Liver (tissue), 8 donors: ENCODE measurements at regions not wholly inside any gene's neighbourhood (a gene's known extent, or its start where the extent isn't known, plus 50 kb on each side); places are given as distances from the start of the nearest gene placed in this dataset.

ENCODE experiments used
- DNase-seq: peaks from one replicate; pipeline ENCODE4 v3.0.0-alpha.2; 2017; ENCODE audit warnings: low spot score
- H3K27ac ChIP-seq, 2 donors: one replicate each; pipeline ENCODE4 v1.7.0; 2013; ENCODE audit warnings: inconsistent platforms in 2 of 2, low read length in 2 of 2, control low read depth in 1 of 2, low read depth in 1 of 2, mild to moderate bottlenecking in 1 of 2
- H3K27me3 ChIP-seq, 4 donors: one replicate each; pipeline versions ENCODE4 v1.6.1 to v1.7.0; 2013; ENCODE audit warnings: low read length in 3 of 4, inconsistent platforms in 1 of 4, mild to moderate bottlenecking in 1 of 4, moderate library complexity in 1 of 4; ENCODE audit not compliant: control insufficient read depth in 4 of 4, insufficient read depth in 4 of 4
- H3K36me3 ChIP-seq, 4 donors: one replicate each; pipeline versions ENCODE4 v1.6.1 to v1.7.0; 2013; ENCODE audit warnings: low read length in 3 of 4, mild to moderate bottlenecking in 3 of 4, low read depth in 1 of 4, moderate library complexity in 1 of 4; ENCODE audit not compliant: control insufficient read depth in 4 of 4, insufficient read depth in 3 of 4
- H3K4me1 ChIP-seq, 4 donors: one replicate each; pipeline versions ENCODE4 v1.6.1 to v1.7.0; 2013; ENCODE audit warnings: low read length in 3 of 4, mild to moderate bottlenecking in 3 of 4, moderate library complexity in 1 of 4; ENCODE audit not compliant: control insufficient read depth in 4 of 4, insufficient read depth in 4 of 4
- H3K4me3 ChIP-seq, 3 donors: one replicate each; pipeline versions ENCODE4 v1.6.1 to v1.7.0; 2013; ENCODE audit warnings: low read length in 3 of 3, control low read depth in 1 of 3, low read depth in 1 of 3, mild to moderate bottlenecking in 1 of 3
- H3K9ac ChIP-seq, 2 donors: one replicate each; pipeline ENCODE4 v1.7.0; 2013; ENCODE audit warnings: low read length in 2 of 2, mild to moderate bottlenecking in 2 of 2, moderate library complexity in 2 of 2, control low read depth in 1 of 2, low read depth in 1 of 2
- H3K9me3 ChIP-seq, 4 donors: one replicate each; pipeline versions ENCODE4 v1.6.1 to v1.7.0; 2013; ENCODE audit warnings: low read length in 3 of 4; ENCODE audit not compliant: control insufficient read depth in 4 of 4
- ATF3 ChIP-seq: IDR thresholded peaks from 2 replicates; pipeline ENCODE4 v1.6.1; 2016; ENCODE audit warnings: antibody characterized with exemption
- EGR1 ChIP-seq, 2 donors: IDR thresholded peaks; 2 replicates each; pipeline ENCODE4 v1.6.1; 2016 to 2018; ENCODE audit warnings: antibody characterized with exemption in 2 of 2, low read depth in 2 of 2
- FOXA1 ChIP-seq: IDR thresholded peaks from 2 replicates; pipeline ENCODE4 v1.6.1; 2016; ENCODE audit warnings: antibody characterized with exemption
- FOXA2 ChIP-seq: IDR thresholded peaks from 2 replicates; pipeline ENCODE4 v1.6.1; 2016; ENCODE audit warnings: antibody characterized with exemption
- GABPA ChIP-seq, 2 donors: IDR thresholded peaks in 1 of 2; conservative IDR thresholded peaks in 1 of 2; 2 replicates each; pipeline ENCODE4 v1.6.1; 2016; ENCODE audit warnings: antibody characterized with exemption in 2 of 2, mild to moderate bottlenecking in 1 of 2, moderate library complexity in 1 of 2
- HNF4A ChIP-seq, 2 donors: conservative IDR thresholded peaks; 2 replicates each; pipeline ENCODE4 v1.6.1; 2016; ENCODE audit warnings: antibody characterized with exemption in 2 of 2, mild to moderate bottlenecking in 2 of 2
- HNF4G ChIP-seq: IDR thresholded peaks from 2 replicates; pipeline ENCODE4 v1.6.1; 2016; ENCODE audit warnings: antibody characterized with exemption
- JUND ChIP-seq, 2 donors: IDR thresholded peaks; 2 replicates each; pipeline ENCODE4 v1.6.1; 2016; ENCODE audit warnings: antibody characterized with exemption in 2 of 2
- MAX ChIP-seq: IDR thresholded peaks from 2 replicates; pipeline ENCODE4 v1.6.1; 2016; ENCODE audit warnings: antibody characterized with exemption
- NR2F2 ChIP-seq: IDR thresholded peaks from 2 replicates; pipeline ENCODE4 v1.6.1; 2016; ENCODE audit warnings: antibody characterized with exemption
- RAD21 ChIP-seq, 2 donors: IDR thresholded peaks; 2 replicates each; pipeline ENCODE4 v1.6.1; 2016; ENCODE audit warnings: antibody characterized with exemption in 2 of 2, mild to moderate bottlenecking in 2 of 2
- RXRA ChIP-seq, 2 donors: IDR thresholded peaks; 2 replicates each; pipeline ENCODE4 v1.6.1; 2017 to 2018; ENCODE audit warnings: antibody characterized with exemption in 2 of 2, mild to moderate bottlenecking in 1 of 2
- SP1 ChIP-seq: IDR thresholded peaks from 2 replicates; pipeline ENCODE4 v1.6.1; 2018; ENCODE audit warnings: antibody characterized with exemption, mild to moderate bottlenecking
- TAF1 ChIP-seq: conservative IDR thresholded peaks from 2 replicates; pipeline ENCODE4 v1.6.1; 2016; ENCODE audit warnings: antibody characterized with exemption, mild to moderate bottlenecking
- YY1 ChIP-seq: IDR thresholded peaks from 2 replicates; pipeline ENCODE4 v1.6.1; 2016; ENCODE audit warnings: antibody characterized with exemption, mild to moderate bottlenecking
- WGBS: extraction: QIAGEN DNeasy Blood & Tissue Kit; methylation state at CpG from one replicate; pipeline ENCODE4 v1.1.7; 2013; 5-methylcytosine and 5-hydroxymethylcytosine counted together
- TF ChIP-seq, protein P1 (sequence below): IDR thresholded peaks from 2 replicates; pipeline ENCODE4 v1.6.1; 2016; ENCODE audit warnings: antibody characterized with exemption
- TF ChIP-seq, protein P2 (sequence below): IDR thresholded peaks from 2 replicates; pipeline ENCODE4 v1.6.1; 2016; ENCODE audit warnings: antibody characterized with exemption, mild to moderate bottlenecking
- TF ChIP-seq, protein P3 (sequence below): fragments of 150-350 bp; IDR thresholded peaks from 2 replicates; pipeline ENCODE4 v1.5.1; 2017; ENCODE audit warnings: improper control_type of control experiment, low read depth, low read length; ENCODE audit not compliant: missing input control
- donor health status: healthy.
- donor health status: healthy.
- donor health status: healthy.
- donor health status: healthy.
- donor health status: healthy.

DNA sequence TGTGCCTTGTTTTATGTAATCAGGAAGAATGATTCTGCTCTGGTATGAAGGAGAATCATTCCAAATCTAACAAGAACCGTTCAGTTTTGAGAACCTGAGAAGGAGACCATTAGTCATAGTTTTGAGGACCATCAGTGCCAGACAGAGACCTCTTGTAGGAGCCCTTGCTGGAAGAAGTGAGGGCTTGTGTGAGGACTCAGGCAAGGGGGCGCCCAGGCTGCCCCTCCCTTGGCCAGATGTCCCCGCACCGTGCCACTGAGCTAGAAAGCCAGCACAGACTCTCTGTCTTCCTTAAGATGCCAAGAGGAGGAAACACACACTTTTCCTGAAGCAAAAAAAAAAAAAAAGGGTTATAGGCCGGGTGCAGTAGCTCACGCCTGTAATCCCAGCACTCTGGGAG lies 55.7 kb upstream of the SLC39A10 start:
- no peaks in the 10 kb centered on the region for H3K36me3 ChIP-seq
- H3K4me1 ChIP-seq, result no peaks in the 10 kb centered on the region
- H3K9ac ChIP-seq, result no peak overlapping the region
- H3K4me3 ChIP-seq, result no peak overlapping the region
- DNase-seq, result no peak
- no peak for TF ChIP-seq TAF1
- TF ChIP-seq, protein P1, sequence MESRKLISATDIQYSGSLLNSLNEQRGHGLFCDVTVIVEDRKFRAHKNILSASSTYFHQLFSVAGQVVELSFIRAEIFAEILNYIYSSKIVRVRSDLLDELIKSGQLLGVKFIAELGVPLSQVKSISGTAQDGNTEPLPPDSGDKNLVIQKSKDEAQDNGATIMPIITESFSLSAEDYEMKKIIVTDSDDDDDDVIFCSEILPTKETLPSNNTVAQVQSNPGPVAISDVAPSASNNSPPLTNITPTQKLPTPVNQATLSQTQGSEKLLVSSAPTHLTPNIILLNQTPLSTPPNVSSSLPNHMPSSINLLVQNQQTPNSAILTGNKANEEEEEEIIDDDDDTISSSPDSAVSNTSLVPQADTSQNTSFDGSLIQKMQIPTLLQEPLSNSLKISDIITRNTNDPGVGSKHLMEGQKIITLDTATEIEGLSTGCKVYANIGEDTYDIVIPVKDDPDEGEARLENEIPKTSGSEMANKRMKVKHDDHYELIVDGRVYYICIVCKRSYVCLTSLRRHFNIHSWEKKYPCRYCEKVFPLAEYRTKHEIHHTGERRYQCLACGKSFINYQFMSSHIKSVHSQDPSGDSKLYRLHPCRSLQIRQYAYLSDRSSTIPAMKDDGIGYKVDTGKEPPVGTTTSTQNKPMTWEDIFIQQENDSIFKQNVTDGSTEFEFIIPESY, result no peak
- no peak for TF ChIP-seq NR2F2
- TF ChIP-seq MAX, result no peak
- no peak for TF ChIP-seq ATF3
- no peak for TF ChIP-seq HNF4A (conservative IDR thresholded peaks at IDR 0.05)
- no peak for TF ChIP-seq HNF4G
- TF ChIP-seq EGR1 (IDR thresholded peaks at IDR 0.05; ENCODE audit: low read depth in 2 of 2), result no peak
- TF ChIP-seq GABPA (IDR thresholded peaks at IDR 0.05 in 1 of 2, conservative IDR thresholded peaks at IDR 0.05 in 1 of 2), result no peak
- no peak for TF ChIP-seq RXRA (IDR thresholded peaks at IDR 0.05)
- TF ChIP-seq, protein P2, sequence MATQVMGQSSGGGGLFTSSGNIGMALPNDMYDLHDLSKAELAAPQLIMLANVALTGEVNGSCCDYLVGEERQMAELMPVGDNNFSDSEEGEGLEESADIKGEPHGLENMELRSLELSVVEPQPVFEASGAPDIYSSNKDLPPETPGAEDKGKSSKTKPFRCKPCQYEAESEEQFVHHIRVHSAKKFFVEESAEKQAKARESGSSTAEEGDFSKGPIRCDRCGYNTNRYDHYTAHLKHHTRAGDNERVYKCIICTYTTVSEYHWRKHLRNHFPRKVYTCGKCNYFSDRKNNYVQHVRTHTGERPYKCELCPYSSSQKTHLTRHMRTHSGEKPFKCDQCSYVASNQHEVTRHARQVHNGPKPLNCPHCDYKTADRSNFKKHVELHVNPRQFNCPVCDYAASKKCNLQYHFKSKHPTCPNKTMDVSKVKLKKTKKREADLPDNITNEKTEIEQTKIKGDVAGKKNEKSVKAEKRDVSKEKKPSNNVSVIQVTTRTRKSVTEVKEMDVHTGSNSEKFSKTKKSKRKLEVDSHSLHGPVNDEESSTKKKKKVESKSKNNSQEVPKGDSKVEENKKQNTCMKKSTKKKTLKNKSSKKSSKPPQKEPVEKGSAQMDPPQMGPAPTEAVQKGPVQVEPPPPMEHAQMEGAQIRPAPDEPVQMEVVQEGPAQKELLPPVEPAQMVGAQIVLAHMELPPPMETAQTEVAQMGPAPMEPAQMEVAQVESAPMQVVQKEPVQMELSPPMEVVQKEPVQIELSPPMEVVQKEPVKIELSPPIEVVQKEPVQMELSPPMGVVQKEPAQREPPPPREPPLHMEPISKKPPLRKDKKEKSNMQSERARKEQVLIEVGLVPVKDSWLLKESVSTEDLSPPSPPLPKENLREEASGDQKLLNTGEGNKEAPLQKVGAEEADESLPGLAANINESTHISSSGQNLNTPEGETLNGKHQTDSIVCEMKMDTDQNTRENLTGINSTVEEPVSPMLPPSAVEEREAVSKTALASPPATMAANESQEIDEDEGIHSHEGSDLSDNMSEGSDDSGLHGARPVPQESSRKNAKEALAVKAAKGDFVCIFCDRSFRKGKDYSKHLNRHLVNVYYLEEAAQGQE, result no peak
- no peak for TF ChIP-seq FOXA2
- TF ChIP-seq YY1, result no peak
- TF ChIP-seq SP1, result no peak
- TF ChIP-seq RAD21 (IDR thresholded peaks at IDR 0.05), result no peak
- no peak for TF ChIP-seq JUND (IDR thresholded peaks at IDR 0.05)
- TF ChIP-seq, protein P3, sequence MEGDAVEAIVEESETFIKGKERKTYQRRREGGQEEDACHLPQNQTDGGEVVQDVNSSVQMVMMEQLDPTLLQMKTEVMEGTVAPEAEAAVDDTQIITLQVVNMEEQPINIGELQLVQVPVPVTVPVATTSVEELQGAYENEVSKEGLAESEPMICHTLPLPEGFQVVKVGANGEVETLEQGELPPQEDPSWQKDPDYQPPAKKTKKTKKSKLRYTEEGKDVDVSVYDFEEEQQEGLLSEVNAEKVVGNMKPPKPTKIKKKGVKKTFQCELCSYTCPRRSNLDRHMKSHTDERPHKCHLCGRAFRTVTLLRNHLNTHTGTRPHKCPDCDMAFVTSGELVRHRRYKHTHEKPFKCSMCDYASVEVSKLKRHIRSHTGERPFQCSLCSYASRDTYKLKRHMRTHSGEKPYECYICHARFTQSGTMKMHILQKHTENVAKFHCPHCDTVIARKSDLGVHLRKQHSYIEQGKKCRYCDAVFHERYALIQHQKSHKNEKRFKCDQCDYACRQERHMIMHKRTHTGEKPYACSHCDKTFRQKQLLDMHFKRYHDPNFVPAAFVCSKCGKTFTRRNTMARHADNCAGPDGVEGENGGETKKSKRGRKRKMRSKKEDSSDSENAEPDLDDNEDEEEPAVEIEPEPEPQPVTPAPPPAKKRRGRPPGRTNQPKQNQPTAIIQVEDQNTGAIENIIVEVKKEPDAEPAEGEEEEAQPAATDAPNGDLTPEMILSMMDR, result no peak
- TF ChIP-seq FOXA1, result no peak
- no peaks in the 10 kb centered on the region for H3K9me3 ChIP-seq
- H3K27ac ChIP-seq, result no peak overlapping the region
- 82% methylated on average over 6 of the region's 6 CpGs for WGBS
- no peaks in the 10 kb centered on the region for H3K27me3 ChIP-seq

DNA sequence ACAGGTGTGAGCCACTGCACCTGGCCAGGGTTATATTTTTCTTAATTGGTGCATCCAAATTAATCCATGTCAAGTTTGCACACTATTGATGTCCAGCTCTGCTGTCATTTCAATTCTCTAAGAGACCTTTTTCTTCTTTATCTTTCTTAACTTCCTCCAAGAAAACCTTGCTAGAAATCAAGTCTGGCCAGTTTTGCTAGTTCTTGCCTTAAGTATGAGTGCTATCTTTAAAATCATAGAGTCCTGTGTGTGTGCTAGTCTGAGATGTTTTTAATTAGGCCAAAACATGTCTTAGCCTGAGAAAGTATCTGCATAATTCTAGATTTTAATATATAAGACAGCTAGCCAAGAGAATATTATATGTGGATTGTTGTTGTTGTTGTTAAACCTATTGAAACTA lies 56.2 kb upstream of the SLC39A10 start:
- Histone ChIP-seq H3K9me3 (no peaks in the 10 kb centered on the region), H3K27me3 (no peaks in the 10 kb centered on the region), H3K9ac (no peak overlapping the region), H3K4me3 (no peak overlapping the region), H3K4me1 (peaks cover 0 to 2% (median under 1%) of the 10 kb centered on the region in 4 donors), H3K27ac (no peak overlapping the region), H3K36me3 (no peaks in the 10 kb centered on the region)
- no peak for DNase-seq
- TF ChIP-seq, protein P3, result no peak
- no peak for TF ChIP-seq ATF3
- TF ChIP-seq, protein P1, result no peak
- TF ChIP-seq EGR1 (IDR thresholded peaks at IDR 0.05; ENCODE audit: low read depth in 2 of 2), result no peak
- TF ChIP-seq YY1, result no peak
- no peak for TF ChIP-seq RXRA (IDR thresholded peaks at IDR 0.05)
